NOMO-1 treated with dmso at 0.1 percent for 144 hours (cell line): ENCODE measurements at regions not wholly inside any gene's neighbourhood (a gene's known extent, or its start where the extent isn't known, plus 50 kb on each side); places are given as distances from the start of the nearest gene placed in this dataset.
"Not testable (repeated sequence)": the region's sequence is repeated elsewhere in the genome, so short reads cannot be mapped to it uniquely, and the experiment has no call there.

Experiments used
- DNase-seq: peaks from one replicate; lab custom pipeline; 2025; ENCODE audit not compliant: unreplicated experiment; lab: John Stamatoyannopoulos, UW

DNA sequence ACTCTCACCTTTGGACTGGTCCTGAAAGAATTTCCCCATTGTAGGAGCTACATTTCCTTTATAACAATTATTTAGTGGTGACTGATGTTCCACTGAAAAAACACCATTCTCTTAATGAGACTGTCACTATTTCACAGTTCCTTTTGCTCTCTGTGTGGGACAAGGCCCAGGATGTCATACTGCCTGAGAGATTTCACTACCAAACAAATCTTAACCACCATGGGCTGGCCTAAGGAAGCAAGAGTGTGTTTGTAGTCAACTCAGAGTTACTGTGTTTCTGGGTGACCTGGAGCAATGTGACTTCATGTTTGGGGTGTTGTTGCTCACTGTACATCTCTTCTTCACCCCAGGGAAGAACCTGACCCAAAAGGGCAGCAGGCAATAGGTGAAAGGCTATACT, 50.1 kb upstream of the ZNF608 start:
- DNase-seq, result no peak

GRCh38 chr5:124797665-124798087, 51.2 kb upstream of the ZNF608 start:
- no peak for DNase-seq

DNA sequence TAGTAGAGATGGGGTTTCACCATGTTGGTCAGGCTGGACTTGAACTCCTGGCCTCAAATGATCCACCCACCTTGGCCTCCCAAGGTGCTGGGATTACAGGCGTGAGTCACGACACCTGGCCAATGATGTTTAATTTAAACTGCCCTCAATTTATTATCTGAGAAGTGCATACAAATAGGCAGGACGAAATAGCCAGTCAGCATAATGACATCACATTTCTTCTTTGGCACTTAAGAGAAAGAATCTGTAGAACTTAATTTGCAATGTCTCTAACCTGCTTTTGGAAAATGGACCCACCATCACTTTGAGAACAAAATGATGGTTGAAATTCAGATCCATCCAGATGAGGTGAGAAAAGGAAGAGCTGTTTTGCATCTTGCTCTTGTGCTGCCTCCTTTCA, 52.5 kb upstream of the ZNF608 start:
- DNase-seq, result no peak

DNA sequence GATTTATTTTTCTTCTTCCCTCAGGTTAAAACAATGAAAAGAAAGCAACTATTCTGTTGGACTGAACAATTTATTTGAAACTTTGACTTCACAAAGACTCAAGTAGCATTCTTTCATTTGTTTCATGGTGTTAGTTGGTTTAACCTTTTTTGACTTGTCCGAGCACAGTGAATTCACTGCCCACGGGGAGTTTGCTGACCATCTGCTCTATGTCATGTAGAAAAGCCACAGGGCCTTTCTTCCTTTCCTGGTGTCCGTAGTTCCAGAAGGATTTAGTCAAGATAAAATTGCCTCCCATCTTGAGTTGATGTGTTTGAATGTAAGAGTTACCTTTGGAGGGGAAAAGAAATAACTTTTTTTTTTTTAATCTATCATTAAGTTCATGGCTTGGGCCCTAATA, 55.1 kb upstream of the ZNF608 start:
- no peak for DNase-seq

DNA sequence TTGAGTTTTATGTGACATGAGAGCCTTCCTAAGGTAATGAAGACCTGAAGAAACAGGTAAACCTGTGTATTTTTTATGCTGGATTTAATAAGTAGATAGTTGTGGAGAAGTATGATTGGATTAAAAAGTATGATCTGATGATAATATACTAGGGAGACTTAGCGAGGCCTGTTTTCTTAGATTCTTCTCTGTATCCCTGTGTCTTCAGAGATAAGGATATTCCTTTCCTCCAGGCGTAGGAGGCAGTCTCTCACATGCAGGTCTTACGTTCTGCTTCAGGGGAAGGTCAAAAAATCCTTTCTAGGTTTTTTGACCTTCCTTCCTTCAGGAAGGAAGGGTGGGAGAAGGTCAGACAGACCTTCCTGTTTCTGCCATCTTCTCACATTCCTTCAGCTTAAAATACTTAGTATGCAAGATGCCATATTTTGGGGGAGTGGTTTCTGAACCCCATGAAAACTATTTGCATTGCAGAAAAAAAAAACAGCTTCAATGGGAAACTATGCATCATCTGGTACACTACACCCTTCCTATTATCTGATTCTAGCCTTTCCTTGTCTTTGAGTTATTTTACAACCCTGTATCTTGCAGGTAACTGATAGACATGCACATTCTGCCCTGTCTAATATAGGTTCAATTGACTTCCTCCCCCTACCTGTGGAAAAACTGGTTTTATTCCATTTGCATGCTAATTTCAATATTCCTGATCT, 57.3 kb upstream of the ZNF608 start:
- no peak for DNase-seq

DNA sequence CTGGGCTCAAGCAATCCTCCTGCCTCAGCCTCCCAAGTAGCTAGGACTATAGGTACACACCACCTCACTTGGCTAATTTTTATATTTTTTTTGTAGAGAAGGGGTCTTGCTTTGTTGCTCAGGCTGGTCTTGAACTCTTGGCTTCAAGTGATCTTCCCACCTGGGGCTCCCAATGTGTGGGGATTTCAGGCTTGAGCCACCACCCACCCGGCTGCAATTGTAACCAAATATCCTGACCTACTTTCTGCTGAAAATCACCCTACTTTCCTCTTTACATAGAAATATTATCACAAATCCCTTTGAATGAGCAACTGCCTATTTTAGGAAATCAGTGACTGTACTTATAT, 59.6 kb upstream of the ZNF608 start:
- DNase-seq, result no peak

- DNase-seq, result no peak
Measured at GRCh38 chr5:124806373-124807077, 60.1 kb upstream of the ZNF608 start.

DNA sequence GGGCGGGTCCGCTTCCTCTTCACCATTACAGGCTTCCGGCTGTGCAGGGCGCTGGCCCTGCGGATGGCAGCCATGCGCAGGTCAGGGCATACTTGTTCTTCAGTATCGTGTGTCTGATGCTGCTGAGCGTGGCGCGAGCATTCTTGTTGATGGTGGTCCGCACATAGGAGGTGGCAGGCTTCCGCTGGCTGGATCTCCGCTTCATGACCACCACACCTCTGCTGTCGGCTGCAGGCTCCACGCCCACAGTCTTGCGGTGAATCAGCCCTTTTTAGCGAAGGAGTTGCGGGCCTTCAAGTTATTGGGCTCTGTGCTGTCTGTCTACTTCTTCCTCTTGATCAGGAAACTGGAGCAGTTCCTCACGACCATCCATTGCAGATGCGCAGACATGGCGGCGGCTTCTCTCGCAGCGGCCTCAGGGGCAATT, 62.4 kb upstream of the ZNF608 start:
- DNase-seq, result no peak

DNA sequence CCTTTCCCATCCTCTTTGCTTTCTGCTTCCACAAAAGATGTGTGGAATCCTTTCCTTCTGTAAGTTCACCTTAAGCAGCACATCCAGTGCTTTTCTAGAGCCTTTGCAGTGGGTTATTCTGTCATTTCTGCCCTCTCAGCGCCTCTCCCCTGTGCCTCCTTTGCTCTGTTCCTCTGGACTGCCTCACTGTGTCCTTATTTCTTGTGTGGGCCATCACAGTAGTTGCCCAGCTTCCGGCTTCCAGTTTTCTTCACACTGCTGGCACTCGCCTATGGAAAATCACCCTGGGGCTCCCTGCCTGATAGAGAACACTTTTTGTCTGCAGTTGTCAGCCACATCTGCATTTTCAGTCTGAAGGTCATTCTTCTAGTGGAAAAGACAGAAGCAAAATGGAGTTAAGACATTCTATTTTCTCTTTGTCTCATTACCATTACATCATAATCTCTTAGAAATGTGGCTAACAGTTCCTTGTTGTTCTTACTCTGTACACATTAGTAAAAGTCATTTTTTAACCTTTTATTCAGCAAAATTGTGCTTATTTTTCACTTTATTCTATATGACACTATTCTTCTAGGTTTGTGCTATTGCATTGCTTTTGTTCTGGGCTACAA, 64.1 kb upstream of the ZNF608 start:
- no peak for DNase-seq

DNA sequence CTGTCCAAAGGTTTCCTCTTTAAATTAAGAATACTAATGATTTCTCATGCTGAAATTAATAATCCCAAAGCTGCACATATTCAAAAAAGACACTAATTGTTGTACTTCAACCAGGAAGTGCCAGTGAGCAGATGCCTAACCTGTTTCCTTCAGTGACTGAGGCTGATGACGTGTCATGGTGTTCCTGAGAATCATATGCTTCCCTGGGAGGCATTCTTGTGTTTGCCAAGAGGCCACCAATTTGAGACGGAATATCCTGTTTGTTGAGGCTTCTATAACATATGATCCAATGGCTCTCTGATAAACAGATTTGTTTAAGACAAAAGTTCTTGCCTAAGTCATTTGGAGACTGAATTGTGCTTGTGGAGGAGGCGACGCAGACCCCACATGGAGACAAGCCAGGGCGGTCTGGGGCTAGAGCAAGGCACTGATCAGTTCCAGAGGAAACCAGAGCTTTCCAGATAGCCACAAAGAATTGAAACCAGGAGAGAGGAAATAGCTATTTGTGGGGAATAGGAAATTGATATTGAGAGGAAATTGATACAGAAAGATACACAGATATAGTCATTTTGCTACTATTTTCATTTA, 66.4 kb upstream of the ZNF608 start:
- no peak for DNase-seq

- no peak for DNase-seq
Measured at GRCh38 chr5:124816381-124816780, 69.9 kb upstream of the ZNF608 start.

DNA sequence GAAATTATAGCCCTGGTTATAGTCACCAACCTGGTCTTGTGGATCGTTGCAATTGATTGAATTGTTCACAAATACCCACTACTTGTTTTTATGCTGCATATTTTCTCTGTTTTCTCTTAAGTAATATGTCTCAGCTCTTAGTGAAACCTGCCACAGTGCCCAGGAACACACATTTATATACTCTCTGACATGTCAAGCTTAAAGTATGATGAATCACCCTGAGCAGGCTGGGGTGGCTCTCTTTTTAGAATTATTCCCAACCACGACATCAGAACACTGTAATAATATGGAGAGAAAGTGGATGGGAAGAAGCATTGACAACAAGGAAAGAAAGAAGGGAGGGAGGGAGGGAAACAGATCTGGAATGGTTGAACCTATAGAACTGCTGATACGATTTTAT, 72.8 kb upstream of the ZNF608 start:
- DNase-seq, result no peak

DNA sequence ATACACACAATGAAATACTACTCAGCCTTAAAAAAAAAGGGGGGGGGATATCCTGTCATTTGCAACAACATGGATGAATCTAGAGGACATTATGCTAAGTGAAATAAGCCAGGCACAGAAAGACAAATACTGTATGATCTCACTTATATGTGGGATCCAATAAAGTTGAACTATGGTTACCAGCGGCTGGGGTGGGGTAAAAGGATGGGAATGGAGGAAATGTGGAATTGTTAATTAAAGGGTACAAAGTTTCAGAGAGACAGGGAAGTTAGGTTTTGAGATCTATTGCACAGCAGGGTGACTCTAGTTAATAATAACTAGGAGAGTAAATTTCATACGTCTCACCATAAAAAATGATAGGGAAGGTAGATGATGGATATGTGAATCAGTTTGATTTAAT, 76.2 kb upstream of the ZNF608 start:
- DNase-seq, result no peak

DNA sequence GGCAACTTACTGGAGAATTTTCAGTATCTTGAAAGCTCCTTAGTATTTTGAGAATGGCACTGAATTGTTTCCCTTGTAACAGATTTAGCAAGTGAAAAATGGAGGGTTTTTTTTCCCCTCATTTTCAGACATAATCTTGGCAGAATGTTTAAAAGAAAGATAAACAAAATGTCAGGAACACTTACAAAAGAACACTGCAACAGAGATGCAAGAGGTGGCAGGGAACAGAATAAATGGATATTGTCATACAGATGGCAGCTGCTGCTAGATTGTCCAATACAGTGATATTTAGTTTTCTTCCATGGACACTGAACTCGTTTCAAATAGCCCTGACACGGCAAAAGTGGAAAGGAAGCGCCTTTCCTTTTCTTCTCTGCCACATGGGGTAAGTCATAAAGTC, 76.9 kb upstream of the ZNF608 start:
- DNase-seq, result no peak

GRCh38 chr5:124824637-124825158, 78.3 kb upstream of the ZNF608 start:
- DNase-seq, result no peak

- DNase-seq, result no peak
Measured at GRCh38 chr5:124825250-124825982, 79.0 kb upstream of the ZNF608 start.

GRCh38 chr5:124825983-124826337, 79.5 kb upstream of the ZNF608 start:
- DNase-seq, result no peak

GRCh38 chr5:124828731-124829234, 82.3 kb upstream of the ZNF608 start:
- DNase-seq, result no peak

DNA sequence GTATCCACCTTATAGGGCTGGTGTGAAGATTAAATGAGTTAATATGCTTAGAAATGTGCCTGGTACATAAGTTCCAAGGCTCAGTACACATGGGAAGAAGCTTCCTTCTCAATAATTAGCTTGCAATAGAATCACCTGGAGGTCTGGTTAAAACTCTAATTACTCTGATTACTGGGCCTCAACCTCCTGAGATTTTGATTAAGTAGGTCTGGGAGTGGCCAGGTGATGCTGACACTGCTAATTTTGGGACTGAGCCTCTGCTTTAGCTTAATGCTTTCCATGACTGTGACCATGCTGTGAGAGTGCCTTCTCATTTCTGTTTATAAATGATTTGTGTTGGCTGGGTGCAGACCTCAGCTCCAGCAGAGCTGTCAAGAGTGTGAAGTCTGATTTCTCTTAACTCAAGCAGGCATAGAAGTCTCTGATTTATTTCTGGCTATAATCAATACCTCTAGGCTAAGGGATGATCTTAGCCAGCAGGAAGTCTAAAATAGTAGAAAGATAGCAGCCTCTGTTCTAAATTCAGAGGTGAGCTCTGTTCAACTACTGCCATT, 85.3 kb upstream of the ZNF608 start:
- no peak for DNase-seq

GRCh38 chr5:124832510-124832909, 86.1 kb upstream of the ZNF608 start:
- no peak for DNase-seq

GRCh38 chr5:124836314-124836713, 89.9 kb upstream of the ZNF608 start:
- not testable (repeated sequence) for DNase-seq
